H1 (cell line): ENCODE measurements at regions not wholly inside any gene's neighbourhood (a gene's known extent, or its start where the extent isn't known, plus 50 kb on each side); places are given as distances from the start of the nearest gene placed in this dataset.

ENCODE experiments used
- BRCA1 ChIP-seq: IDR thresholded peaks from 2 replicates; pipeline ENCODE4 v1.6.1; 2012; ENCODE audit warnings: low read depth, low read length, improper control_type of control experiment
- CHD2 ChIP-seq: IDR thresholded peaks from 2 replicates; pipeline ENCODE4 v1.6.1; 2012; ENCODE audit warnings: low read length, improper control_type of control experiment
- EGR1 ChIP-seq: IDR thresholded peaks from 2 replicates; pipeline ENCODE4 v1.6.1; 2011; ENCODE audit warnings: low read depth, low read length, borderline replicate concordance
- FOSL1 ChIP-seq: IDR thresholded peaks from 2 replicates; pipeline ENCODE4 v1.6.1; 2011; ENCODE audit warnings: mild to moderate bottlenecking, low read depth, low read length, moderate library complexity; ENCODE audit not compliant: insufficient read depth
- POLR2AphosphoS5 ChIP-seq: IDR thresholded peaks from 2 replicates; pipeline ENCODE4 v1.6.1; 2011; ENCODE audit warnings: low read depth, low read length
- RXRA ChIP-seq: IDR thresholded peaks from 2 replicates; pipeline ENCODE4 v1.6.1; 2011; ENCODE audit warnings: low read depth, mild to moderate bottlenecking, low read length, moderate library complexity; ENCODE audit not compliant: insufficient read depth
- TEAD4 ChIP-seq: IDR thresholded peaks from 2 replicates; pipeline ENCODE4 v1.6.1; 2012; ENCODE audit warnings: low read depth, low read length, inconsistent platforms, mixed read lengths
- TF ChIP-seq, protein P1 (sequence below): fragments of 300-600 bp; sonication (generic); IDR thresholded peaks from 2 replicates; pipeline ENCODE4 v1.7.1; 2012; ENCODE audit warnings: low read length, moderate library complexity, mild to moderate bottlenecking, inconsistent platforms; ENCODE audit not compliant: insufficient replicate concordance
- TF ChIP-seq, protein P2 (sequence below): IDR thresholded peaks from 2 replicates; pipeline ENCODE4 v1.6.1; 2012; ENCODE audit warnings: inconsistent platforms

DNA sequence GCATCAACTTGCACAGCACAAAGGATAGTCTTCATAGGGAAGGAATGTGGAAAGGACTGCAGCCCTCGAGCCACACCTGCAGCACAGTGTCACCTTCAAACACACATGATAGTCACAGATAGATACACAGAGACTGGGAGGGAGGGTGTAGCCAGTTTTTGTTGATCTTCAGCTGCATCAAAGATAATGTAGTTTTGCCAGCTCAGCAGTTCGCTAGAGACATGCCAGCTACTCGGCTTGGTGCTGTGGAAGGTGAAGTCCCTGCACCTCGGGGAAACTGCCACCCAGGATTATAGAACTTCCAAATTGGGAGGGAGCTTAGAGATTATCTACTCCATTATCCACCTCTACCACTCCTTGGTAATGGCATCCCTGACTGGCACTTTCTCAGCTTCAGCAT, 92.9 kb upstream of the PAK3 start (continued):
- TF ChIP-seq, protein P1, sequence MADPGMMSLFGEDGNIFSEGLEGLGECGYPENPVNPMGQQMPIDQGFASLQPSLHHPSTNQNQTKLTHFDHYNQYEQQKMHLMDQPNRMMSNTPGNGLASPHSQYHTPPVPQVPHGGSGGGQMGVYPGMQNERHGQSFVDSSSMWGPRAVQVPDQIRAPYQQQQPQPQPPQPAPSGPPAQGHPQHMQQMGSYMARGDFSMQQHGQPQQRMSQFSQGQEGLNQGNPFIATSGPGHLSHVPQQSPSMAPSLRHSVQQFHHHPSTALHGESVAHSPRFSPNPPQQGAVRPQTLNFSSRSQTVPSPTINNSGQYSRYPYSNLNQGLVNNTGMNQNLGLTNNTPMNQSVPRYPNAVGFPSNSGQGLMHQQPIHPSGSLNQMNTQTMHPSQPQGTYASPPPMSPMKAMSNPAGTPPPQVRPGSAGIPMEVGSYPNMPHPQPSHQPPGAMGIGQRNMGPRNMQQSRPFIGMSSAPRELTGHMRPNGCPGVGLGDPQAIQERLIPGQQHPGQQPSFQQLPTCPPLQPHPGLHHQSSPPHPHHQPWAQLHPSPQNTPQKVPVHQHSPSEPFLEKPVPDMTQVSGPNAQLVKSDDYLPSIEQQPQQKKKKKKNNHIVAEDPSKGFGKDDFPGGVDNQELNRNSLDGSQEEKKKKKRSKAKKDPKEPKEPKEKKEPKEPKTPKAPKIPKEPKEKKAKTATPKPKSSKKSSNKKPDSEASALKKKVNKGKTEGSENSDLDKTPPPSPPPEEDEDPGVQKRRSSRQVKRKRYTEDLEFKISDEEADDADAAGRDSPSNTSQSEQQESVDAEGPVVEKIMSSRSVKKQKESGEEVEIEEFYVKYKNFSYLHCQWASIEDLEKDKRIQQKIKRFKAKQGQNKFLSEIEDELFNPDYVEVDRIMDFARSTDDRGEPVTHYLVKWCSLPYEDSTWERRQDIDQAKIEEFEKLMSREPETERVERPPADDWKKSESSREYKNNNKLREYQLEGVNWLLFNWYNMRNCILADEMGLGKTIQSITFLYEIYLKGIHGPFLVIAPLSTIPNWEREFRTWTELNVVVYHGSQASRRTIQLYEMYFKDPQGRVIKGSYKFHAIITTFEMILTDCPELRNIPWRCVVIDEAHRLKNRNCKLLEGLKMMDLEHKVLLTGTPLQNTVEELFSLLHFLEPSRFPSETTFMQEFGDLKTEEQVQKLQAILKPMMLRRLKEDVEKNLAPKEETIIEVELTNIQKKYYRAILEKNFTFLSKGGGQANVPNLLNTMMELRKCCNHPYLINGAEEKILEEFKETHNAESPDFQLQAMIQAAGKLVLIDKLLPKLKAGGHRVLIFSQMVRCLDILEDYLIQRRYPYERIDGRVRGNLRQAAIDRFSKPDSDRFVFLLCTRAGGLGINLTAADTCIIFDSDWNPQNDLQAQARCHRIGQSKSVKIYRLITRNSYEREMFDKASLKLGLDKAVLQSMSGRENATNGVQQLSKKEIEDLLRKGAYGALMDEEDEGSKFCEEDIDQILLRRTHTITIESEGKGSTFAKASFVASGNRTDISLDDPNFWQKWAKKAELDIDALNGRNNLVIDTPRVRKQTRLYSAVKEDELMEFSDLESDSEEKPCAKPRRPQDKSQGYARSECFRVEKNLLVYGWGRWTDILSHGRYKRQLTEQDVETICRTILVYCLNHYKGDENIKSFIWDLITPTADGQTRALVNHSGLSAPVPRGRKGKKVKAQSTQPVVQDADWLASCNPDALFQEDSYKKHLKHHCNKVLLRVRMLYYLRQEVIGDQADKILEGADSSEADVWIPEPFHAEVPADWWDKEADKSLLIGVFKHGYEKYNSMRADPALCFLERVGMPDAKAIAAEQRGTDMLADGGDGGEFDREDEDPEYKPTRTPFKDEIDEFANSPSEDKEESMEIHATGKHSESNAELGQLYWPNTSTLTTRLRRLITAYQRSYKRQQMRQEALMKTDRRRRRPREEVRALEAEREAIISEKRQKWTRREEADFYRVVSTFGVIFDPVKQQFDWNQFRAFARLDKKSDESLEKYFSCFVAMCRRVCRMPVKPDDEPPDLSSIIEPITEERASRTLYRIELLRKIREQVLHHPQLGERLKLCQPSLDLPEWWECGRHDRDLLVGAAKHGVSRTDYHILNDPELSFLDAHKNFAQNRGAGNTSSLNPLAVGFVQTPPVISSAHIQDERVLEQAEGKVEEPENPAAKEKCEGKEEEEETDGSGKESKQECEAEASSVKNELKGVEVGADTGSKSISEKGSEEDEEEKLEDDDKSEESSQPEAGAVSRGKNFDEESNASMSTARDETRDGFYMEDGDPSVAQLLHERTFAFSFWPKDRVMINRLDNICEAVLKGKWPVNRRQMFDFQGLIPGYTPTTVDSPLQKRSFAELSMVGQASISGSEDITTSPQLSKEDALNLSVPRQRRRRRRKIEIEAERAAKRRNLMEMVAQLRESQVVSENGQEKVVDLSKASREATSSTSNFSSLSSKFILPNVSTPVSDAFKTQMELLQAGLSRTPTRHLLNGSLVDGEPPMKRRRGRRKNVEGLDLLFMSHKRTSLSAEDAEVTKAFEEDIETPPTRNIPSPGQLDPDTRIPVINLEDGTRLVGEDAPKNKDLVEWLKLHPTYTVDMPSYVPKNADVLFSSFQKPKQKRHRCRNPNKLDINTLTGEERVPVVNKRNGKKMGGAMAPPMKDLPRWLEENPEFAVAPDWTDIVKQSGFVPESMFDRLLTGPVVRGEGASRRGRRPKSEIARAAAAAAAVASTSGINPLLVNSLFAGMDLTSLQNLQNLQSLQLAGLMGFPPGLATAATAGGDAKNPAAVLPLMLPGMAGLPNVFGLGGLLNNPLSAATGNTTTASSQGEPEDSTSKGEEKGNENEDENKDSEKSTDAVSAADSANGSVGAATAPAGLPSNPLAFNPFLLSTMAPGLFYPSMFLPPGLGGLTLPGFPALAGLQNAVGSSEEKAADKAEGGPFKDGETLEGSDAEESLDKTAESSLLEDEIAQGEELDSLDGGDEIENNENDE: no peak
- no peak for TF ChIP-seq FOSL1
- no peak for TF ChIP-seq CHD2
- no peak for TF ChIP-seq BRCA1
- no peak for TF ChIP-seq RXRA
- TF ChIP-seq TEAD4: no peak
- no peak for TF ChIP-seq POLR2AphosphoS5
- TF ChIP-seq EGR1: no peak
- TF ChIP-seq, protein P2, sequence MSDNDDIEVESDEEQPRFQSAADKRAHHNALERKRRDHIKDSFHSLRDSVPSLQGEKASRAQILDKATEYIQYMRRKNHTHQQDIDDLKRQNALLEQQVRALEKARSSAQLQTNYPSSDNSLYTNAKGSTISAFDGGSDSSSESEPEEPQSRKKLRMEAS: no peak
